ENCODE measurements at regions not wholly inside any gene's neighbourhood (a gene's known extent, or its start where the extent isn't known, plus 50 kb on each side); places are given as distances from the start of the nearest gene placed in this dataset.

GRCh38 chr13:84684804-84685203, 802.5 kb upstream of the SLITRK1 start:
- DNase-seq, result no peak

DNA sequence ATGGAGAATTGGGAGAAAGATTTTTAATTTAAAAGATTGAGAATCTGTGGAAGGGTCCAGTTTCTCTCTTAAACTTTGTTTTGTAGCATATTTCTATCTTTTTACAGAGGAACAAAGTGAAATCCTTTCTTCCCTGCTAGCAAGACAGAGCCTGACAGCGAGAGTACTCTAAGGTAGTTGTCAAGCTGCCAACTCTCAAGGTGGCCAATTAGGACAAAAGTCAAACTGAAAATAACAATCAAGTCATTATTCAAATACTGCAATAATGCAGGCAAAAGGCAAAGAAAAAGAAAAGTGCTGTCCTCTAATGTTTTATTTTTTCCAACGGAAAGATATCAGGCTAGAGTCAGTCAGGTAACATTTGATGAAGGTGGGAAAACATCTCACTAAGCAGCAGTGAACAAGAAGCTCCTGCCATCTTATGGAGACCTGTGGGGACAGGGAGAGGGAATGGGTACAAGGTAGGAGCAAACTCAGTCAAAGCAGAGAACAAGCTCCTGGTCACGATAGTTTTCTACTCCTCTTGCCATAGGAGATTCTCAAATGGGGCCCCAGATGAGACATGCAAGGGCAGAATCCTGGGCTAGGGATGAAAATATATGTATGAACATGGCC, 801.9 kb upstream of the SLITRK1 start:
- DNase-seq, result no peak

- no peak for DNase-seq
Observed at GRCh38 chr13:84683448-84683847, 801.2 kb upstream of the SLITRK1 start.

DNA sequence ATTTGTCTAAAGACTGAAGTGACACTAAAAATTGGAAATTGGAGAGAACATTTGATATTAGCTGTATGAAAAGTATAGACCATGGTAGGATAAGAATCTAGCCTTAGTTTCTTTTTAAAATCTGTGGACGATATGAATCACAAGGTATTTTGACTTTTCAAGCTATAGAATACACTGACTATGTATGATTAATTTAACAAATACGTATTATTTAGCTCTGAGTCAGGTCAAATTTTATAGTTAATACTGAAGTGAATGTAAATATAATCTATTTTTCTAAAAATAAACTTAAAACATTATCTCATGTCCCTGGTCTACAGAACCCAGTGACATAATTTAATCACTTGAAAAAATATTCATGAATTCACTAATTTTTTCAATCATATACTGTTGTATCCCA, 795.6 kb upstream of the SLITRK1 start:
- no peak for DNase-seq

- DNase-seq, result no peak
Observed at GRCh38 chr13:84672616-84673015, 790.3 kb upstream of the SLITRK1 start.

GRCh38 chr13:84670245-84670644, 788.0 kb upstream of the SLITRK1 start:
- no peak for DNase-seq

DNA sequence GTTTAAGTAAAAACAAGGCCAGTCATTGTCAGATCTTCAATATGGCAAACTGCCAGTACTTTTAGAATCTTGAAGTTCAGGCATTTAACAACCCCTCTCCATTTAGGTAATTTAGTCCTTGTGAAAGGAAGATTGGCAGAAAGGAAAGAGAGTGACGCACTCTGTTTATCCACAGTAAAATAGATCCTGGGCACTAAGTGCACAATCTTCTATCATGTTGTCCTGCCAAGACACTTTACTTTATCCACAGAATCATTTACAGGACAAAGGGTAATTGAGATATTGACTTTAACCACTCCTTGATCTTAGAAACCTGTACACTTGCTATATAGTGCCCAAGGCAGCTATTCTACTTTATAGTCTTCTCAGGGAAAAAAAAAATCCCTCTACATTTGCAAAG, 786.4 kb upstream of the SLITRK1 start:
- DNase-seq, result no peak

DNA sequence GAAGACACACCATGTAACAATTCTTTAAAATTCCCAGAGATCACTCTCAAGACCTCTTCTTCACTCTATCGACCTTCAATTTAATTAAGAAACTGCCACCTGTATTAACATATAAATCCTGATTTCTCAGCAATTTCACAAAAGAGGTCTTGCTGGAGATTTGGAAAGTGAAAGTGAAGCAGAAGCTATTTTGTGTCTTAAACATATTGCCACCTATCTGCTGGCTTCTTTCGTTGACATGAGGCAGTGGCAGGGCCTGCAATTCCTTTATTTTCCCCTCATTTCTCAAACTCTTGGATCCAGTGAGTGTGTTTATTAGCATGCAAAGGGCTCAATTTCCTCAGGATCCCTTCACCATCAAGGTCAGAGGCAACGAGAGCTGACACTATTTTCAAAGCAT, 780.2 kb upstream of the SLITRK1 start:
- no peak for DNase-seq

GRCh38 chr13:84661718-84662117, 779.4 kb upstream of the SLITRK1 start:
- no peak for DNase-seq

DNA sequence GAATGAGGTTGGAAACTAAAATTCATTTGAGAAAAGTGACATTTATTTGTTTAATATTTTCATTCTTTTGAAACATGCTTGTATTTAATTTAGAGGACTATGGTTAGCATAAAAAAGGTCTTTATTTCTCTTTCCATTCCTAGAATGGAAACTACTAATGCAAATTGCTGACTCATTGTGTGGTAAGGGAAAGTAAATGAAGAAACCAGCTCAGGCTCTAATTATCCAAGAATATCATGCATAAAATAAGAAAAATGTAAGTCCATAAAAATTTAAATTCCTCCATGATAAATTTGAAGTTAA, 777.0 kb upstream of the SLITRK1 start:
- DNase-seq, result no peak

- DNase-seq, result no peak
Observed at GRCh38 chr13:84658491-84659358, 776.5 kb upstream of the SLITRK1 start.

DNA sequence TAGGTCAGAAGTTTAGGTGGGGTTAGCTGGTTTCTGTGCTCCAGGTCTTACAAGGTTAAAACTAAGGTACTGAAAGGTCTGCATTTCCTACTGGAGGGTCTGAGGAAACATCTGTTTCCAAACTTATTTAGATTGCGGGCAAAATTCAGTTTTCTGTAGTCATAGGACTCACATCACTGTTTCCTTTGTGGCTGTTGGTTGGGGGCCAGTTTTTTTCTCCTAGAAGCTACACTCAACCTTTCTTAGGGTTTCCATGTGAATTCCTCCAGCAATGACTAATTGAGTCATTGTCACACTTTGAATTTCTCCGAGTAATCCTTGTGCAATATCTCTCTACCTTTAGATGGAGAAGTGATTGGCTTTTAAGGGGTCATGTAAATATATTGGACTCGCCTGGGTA, 773.4 kb upstream of the SLITRK1 start:
- no peak for DNase-seq

DNA sequence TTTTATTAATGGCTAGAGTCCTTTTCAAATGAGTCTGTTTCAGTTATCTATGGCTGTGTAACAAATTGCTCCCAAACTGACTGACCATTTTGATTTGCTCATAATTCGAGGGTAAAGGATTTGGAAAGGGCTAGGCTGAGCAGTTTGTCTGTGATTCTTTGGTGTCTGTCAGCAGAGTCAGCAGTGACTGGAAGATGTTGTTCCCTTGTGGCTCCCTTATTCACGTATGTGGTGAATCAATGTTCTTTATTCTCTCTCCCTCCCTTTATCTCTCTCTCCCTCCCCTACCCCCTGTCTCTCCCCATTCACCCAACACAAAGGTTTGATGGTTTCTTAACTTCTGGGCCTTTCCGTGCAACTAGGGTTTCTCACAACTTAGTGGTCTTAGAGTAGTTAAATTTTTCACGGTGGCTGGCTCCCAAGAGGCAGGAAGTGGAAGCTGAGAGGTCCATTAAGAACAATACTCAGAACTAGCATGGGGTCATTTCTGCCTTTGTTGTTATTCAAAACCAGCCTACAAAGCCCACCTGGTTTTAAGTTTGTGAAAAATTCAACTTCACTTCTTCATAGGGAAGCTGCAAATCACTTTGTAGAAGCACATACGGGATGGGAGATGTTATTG, 772.5 kb upstream of the SLITRK1 start:
- DNase-seq, result no peak

GRCh38 chr13:84653915-84654534, 771.8 kb upstream of the SLITRK1 start:
- no peak for DNase-seq

GRCh38 chr13:84651705-84652104, 769.4 kb upstream of the SLITRK1 start:
- DNase-seq, result no peak

- no peak for DNase-seq
Observed at GRCh38 chr13:84651288-84651687, 769.0 kb upstream of the SLITRK1 start.

GRCh38 chr13:84649853-84650252, 767.6 kb upstream of the SLITRK1 start:
- DNase-seq, result no peak

GRCh38 chr13:84648069-84648640, 765.9 kb upstream of the SLITRK1 start:
- DNase-seq, result peak; percentile 22

- DNase-seq, result no peak
Observed at GRCh38 chr13:84646957-84647356, 764.7 kb upstream of the SLITRK1 start.

- peak; percentile 70 for DNase-seq
Observed at GRCh38 chr13:84645196-84646012, 763.1 kb upstream of the SLITRK1 start.

DNA sequence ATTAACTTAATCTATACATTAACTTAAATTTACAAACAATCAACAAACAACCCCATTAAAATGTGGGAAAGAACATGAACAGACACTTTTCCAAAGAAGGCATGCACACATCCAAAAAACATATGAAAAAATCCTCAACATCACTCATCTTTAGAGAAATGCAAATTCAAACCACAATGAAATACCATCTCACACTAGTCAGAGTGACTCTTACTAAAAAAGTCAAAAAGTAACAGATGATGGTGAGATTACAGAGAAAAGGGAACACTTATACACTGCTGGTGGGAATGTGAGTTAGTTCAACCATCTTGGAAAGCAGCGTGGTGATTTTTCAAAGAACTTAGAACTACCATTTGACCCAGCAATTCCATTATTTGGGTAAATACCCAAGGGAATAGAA, 759.2 kb upstream of the SLITRK1 start:
- no peak for DNase-seq

GRCh38 chr13:84640691-84641090, 758.4 kb upstream of the SLITRK1 start:
- DNase-seq, result no peak

DNA sequence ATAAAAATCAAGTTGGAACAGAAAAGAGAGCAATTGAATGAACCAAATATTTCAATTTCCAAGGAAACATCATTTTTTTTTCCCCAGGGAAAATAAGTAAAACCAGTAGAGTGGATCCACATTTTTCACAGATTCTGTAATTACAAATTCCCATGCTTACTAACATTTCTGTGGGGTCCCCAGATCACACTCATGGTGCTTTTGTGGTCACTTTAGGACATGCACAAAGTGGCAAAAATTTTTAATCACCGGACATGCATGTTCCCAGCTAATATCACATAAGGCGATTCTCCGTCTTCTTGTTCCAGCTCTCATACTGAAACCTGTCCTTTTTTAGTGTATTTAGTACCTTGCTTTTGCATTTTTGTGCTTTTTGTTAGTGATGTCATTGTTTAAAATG, 748.2 kb upstream of the SLITRK1 start:
- DNase-seq, result no peak
